Stimulated activated CD4-positive, alpha-beta T cell treated with anti-CD3 and anti-CD28 coated beads, Interleukin-12 subunit alpha, Interleukin-12 subunit beta, amount 100 ng/mL, for 24 hours (primary cell): ENCODE measurements at regions not wholly inside any gene's neighbourhood (a gene's known extent, or its start where the extent isn't known, plus 50 kb on each side); places are given as distances from the start of the nearest gene placed in this dataset.

Experiments
- DNase-seq, 2 experiments: peaks; one replicate each; pipeline ENCODE4 v3.0.0-alpha.2; 2020; ENCODE audit warnings: low read depth in 2 of 2

DNA sequence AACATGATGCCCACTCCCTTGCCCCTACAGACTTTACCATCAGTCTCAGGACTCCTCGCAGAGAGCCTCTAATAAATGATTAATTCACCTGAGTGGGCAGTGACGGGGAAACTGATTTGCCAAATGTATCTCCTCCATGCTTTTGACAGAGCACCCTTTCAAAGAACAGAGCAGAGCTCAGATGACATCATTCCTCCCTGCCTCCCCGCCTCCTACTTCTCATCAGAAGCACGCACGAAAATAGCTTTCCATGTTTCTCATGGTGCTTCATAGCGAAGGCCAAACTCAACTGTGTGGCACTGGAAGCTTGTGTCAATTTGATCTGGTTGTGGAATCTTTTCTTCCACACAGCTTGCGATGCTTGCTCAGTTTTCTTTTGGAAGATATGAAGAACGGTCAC is 442.5 kb downstream of the RPS24 start:
- no peak for DNase-seq

DNA sequence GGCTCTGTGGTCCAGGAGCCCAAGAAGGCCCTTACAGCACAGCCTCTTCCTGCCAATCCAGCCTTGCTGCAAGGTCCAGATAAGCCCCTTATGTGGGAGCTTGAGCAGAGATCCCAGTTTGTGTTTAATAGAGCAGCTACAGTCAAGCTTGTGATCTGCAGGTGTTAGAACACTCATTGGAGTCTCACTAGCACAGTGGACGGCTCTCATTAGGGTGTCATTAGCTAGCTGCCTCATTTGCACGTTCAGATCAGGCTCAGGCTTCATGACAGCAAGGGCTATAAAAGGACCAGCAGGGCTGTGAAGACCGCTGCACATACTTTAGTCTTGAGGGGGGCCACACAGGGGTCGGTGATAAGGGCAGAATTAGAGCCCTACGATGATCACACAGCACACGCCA is 443.2 kb downstream of the RPS24 start:
- DNase-seq, result no peak

DNA sequence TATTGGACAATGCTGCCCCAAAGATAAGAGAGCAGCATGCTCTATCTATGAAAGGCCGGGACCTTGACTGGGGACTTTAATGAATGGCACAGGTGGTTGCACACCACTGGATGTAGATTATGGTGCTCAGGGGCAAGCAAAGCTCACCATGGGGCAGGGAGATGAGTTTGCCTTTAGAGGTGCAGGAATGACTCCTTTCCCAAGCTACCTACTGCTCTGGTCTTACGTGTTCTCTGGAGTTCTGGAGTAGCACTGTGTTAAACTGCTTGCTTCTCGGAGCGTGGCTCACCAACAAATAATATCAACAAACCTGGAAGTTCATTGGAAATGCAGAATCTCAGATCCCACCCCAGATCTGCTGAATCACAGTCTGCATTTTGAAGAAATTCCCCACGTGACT is 445.3 kb downstream of the RPS24 start:
- DNase-seq, result no peak

DNA sequence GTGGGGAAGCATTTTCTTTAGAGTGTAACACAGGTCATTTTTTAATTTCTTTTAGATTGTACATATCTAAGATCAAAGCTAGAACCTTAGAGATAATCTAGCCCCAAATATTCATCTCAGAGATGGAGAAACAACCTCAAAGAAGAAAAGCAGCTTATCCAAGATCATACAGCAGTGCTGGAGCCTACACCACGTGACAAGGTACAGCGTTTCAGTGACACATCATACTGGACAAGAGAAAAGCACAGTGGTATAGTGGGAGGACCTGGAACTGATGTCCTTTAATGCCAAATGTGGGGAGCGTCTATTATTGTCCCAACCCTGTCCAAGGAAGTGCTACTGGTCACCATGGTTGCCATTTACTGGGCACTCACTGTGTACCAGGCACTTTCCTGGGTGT is 445.8 kb downstream of the RPS24 start:
- no peak for DNase-seq

DNA sequence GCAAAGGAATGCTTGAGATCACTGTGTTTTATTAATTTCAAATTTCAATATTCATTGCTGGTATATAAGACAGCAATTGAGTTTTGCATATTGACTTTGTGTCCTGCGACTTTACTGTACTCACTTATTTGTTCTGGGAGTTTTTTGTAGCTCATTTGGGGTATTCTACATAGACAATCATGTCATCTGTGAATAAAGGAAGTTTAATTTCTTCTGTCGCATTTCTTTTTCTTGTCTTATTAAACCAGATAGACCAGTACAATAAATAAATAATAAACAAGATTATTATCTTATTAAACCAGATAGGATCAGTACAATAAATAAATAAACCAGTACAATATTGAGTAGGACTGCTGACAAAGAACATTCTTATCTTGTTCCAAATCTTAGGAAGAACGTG is 448.2 kb downstream of the RPS24 start:
- no peak for DNase-seq

DNA sequence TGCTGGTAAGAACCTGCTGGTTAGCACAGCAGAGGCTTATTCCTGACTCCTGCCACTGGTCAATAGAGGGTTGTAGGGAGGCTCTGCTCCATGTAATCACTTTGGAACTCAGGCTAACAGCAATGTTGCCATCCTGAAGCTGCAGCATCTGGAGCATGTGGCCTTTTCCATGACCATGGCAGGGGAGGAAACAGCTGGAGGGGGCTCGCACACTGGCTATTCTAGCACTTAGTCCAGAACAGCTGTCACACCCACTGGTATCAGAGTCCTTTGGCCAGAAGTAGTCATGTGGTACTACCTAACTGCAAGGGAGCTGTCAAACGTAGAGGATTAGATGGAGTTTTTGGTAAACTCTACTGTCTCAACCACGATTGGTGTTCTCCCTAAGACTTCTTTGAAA is 450.0 kb downstream of the RPS24 start:
- DNase-seq, result no peak

DNA sequence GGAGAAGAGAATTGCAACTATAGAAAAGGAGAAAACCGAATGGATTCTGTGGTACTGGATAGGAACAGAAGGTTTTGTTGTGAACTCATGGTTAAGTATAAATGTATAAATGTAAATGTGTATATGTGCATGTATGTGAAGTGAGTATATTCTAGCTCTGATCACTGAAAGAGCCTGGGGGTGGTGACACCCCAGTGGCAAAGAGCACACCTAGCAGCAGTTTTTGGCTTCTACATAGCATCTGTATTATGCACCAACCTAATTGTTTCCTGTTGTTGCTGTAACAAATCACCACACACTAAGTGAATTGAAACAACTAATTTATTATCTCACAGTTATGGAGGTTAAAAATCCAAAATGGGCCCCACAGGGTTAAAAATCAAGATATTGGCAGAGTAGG is 455.4 kb downstream of the RPS24 start:
- no peak for DNase-seq

DNA sequence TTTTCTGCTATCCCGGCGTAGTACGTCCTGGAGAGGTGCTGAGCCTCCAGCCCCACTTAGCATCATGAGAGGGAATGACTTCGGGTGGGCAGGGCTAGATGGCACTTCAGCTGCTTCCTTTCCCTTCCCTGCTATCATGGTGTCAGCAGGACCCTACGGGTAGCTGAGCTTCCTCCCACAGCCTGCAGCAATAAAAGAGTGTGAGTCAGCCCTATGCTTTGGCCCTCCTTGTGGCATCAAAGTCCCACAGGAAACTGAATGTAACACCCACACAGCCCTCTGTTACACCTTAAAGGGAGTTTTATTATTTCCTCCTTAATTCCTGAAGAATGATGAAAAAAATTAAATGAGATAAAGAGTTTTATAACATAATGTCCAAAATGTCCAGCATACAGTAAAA is 458.1 kb downstream of the RPS24 start:
- no peak for DNase-seq

DNA sequence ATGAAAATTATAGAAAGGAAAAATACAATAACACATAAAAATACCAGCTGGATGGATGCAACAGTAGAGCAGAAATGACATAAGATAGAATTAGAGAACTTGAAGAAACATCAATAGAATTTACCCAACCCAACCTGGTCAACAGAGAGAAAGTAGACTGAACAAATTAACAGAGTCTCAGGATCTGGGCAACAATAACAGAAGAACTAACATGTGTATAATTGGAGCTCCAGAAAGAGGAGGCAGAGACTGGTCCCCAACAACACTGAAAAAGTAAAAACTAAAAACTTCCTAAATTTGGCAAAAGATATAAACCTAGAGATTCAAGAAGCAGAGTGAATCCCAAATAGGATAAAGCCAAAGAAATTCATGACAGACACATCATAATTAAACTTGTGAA is 458.8 kb downstream of the RPS24 start:
- DNase-seq, result no peak

DNA sequence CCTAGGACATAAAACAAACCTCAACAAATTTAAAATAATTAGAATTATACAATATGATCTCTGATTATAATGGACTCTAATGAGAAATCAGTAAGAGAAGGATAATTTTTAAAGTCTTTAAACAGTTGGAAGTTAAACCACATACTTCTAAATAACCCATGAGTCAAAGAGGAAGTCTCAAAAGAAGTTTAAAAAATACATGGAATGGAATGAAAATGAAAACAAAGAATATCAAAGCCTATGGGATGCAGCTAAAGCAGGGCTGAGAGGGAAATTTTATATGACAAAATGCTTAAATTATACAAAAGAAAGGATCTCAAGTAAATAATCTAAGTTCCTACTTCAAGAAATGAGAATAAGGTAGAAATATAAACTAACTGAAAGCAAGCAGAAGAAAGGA is 460.5 kb downstream of the RPS24 start:
- DNase-seq, result no peak

DNA sequence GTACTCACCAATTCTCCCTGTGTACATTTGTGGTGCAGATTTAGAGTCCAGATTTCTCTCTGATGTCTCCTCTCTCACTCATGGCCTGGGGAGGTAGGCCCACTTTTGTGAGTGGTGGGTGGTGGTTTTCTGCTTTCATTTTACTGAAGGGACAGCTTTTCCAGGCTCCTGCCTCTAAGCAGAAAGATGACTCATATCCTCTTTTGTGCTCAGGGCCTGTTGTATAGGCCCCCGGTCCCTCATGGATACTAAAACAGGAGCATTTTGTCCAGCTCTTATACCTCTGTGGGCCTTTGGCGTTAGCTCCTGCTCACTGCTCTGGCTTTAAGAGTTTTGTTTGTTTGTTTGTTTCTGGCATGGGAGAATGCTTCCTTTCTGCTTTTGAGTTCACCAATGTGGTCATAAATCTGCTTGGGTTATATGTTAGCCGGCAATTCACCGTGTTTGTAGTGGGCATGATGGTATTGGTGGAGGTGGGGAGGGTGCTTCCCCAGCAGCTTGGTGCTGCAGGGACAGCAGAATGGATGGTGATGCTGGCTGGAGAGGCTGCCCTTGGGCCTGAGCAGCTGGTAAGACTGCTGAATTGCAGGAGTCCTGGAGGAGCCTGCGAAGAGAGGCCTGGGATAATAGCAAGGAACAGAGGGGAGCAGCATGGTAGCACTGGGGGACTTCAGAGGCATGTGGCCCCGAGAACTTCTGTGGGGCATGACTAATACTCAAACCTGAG is 468.7 kb downstream of the RPS24 start:
- no peak for DNase-seq

DNA sequence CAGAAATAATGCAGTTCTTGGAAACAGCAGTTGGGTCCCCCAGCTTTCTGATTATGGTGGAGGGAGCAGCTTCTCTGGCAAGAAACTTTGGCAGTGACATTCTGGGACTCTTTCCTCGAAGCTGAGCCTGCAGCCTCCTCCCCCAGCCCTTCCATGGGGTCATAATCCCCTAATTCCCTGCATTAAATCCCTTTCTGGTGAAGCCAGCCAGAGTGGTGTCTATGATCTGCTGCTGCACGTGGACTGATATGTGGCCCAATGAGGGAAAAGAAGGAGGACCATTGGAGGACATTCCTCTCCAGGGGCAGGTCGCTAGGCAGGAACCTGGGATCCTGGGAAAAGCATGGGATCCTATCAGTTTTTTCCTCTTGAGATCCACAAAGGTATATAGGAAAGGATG is 470.5 kb downstream of the RPS24 start:
- DNase-seq, result no peak

DNA sequence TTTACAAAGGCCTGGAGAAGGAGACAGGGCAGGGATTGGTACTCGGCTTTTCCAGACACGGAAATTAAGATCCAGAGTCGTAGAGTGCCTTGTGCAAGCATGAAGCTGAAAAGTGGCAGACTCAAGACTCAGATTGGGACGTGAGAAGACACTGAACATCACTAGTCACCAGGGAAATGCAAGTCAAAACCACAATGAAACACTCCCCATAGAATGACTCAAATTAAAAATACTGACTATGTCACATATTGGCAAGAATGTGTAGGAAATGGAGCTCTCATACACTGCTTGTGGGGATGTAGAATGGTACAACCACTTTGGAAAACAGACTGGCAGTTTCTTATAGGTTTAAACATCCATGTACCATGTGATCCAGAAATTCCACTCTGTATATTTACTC is 472.0 kb downstream of the RPS24 start:
- no peak for DNase-seq

DNA sequence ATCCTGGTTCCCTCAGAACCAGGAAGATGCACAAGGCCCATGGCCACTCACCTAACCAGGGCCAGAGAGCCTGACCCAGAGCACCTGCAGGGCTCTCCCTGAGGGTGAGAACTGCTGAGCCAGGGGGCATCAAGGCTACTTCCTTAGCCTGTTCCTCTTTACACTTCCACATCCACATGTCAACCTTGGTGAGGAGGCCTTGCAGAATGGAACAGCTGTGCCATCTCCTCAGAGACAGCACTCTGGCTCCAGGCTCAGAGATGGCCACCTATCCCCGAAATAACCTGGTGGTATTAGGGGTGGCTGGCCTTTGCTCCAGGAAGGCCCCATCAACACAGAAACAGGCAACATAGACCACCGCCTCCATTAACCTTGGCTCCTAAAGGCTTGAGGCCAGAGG is 473.0 kb downstream of the RPS24 start:
- no peak for DNase-seq

DNA sequence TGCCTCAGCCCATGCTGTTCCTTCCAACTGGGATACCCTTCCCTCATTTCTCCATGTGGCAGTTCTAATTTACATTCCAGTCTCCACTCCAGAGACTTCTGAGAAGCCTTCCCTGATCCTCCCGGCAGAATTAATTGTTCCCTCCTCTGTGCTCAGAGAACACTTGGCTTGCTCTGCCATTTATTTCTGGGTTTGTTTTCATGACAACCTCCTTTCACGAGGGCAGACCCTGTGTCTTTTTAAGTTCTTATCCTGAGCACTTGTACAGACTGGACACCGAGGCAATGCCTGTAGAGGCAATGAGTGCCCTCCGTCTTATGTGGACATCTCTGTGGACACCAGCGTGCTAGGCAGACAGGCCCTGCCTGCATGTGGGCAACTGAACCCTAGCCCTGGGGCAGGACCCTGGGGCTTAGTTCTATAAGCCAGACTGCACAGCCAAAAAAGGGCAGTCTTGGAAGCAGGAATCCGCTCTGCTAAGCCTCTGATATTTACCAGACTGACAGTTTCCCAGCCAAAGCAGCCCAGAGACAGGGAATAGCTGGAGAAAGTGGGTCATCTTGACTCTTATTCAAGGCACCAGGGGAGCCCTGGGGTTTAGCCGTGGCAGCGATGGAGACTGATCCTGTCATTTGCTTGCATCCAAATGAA is 474.0 kb downstream of the RPS24 start:
- DNase-seq, result no peak

DNA sequence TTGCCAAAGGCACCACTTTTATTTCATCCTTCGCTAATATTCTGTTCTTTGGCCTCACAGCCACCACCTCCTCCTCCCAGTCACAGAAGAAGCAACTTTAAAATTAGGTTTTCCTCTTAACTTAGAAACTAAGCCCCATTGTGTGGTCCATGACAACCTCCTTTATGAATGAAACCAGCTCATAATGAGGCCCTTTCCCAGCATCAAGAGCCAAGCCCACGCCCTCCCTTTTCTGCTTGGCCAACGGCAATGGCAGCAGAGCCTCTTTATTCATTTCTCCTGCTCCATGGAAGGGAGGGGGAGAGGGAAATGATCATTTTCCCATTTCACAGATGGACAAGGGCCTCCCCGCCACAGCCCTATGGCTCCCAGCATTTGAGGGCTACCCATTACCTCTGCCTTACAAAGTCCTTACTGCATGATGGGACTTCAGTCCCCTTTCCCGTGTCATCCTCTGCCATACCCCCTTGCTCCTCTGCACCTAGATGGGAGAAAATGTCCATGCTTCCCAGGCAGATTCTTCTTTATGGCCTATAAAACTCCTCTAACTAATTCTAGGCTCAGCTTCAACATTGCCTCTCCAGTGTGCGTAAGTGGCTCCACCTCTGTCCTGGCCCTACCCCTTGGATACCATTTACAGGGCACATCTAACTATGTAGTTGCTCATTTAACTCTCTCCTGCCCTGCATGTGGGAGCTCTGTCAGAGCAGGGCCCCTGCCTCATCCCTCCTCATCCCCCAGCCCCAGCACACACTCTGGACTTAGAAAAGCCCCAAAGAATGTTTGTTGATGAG is 475.5 kb downstream of the RPS24 start:
- DNase-seq, result no peak

DNA sequence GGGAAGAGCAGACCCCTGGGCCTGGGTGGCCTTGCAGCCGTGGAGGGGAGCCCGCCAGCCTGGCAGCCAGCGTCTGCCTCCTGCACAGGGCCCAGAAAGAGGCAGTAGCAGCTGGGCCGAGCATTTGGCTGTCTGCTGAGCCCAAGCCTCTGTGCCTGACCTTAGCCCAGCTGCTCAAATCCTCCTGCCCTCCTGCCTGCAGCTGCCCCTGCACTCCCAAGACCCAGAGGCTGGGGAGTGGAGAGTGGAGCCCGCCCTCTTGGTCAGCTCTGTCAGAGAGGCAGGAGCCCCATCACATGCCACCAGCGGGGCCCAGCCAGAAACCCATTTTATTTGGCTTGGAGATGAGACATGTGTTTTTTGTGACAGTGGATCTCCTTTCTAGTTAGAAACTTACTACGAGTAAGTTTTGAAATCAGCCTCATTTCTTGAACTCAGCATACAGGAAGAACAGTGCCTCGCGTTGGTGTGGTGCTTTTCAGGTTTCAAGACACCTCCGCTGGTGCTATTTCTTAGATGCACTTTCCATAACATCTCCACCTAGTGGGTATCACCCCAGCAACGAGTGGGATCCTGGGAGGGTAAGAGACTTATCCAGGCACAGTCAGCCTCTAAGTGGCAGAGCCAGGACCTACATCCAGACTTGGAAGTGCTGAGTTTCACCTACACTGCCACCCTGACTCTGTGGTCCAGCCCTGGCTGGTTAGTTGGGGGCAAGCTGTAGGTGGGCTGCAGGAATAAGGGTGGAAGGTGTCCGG is 477.1 kb downstream of the RPS24 start:
- DNase-seq, result no peak

DNA sequence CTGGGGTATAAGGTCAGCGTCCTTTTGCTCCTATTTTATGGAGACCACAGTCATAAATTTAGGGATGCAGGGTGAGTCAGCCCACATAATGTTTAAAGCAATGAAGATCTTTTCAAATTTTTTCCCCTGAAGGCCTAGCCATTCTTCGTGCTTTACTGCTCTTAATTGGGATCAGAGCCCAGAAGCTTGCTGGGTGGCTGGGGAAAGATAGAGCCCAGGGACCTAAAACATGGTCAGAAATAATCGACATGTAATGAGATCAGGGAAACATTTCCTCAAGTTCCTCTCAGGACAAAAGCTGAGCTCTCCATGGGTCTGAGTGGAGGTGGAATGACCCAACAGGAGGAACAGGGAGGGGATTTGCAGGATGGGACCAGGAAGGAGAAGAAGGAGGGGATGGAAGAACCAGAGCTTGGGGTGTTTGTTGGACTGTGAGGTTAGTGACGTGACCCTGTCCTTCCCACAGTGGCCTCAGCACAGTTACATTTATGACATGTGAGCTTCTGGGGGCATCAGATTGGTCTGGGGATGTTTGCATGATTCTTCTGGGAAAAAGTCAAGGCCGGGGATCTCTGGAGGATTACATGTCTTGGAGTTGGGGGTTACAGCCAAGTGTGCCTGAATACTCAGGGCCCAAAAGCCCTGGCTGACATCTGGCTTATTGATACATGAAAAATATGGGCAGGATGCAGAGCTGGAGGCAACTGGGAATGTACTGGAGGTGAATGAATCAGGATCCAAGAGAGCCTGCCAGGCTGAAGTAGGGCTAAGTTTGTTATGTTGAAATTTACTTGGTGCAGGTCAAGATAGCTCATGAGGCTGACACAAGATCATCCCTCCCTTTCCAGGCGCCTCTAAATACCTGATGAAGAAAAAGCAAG is 477.9 kb downstream of the RPS24 start:
- no peak for DNase-seq

DNA sequence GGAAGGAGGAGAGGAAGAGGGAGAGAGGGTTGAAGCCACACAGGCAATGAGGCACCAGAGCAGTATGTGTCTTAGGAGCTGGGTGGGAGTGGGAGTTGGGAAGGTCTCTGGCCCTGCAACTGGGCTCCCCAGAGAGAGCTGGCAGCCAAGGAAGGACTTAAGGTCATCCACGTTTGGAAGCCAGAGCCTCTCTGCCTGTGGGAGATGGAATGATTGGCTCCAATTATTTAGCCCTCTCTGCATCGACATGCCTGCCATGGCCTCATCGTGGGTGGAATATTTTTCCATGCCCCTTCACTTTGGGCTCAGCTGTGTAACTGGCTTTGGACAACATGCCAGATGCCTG is 478.5 kb downstream of the RPS24 start:
- no peak for DNase-seq

DNA sequence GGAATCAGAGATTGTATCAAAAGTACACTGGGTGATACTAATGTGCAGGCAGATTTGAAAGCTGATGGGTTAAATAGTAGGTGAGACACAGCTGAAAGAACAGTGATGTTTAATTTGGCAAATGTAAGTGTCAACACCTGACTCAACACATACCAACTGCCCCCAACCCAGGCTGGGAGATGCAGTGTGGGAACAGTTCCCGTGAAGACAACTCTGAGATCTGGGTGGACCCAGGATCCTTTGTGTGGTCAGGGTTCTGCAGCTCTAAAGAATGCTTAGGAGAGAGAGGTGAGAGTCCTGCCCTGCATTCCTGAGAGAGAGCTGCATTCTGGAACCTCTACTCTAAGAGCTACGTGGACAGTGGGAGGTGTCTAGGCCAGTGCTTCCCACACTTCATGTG is 479.7 kb downstream of the RPS24 start:
- no peak for DNase-seq

DNA sequence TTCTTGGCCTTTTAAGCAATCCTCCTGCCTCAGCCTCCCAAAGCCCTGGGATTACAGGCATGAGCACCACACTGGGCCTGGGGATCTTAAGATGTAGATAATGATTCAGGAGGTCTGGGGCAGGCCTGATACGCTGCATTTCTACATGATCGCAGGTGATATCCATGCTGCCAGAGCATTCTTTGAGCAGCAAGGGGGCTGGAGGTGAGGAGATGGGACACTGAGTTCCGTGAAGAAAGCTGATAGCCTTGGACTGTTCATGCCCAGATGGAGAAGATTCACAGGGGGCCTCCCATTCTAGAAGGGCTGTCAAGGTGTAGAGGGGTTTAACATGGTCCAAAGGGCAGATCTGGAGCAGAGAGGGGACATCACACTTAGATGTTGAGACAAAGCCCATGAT is 480.3 kb downstream of the RPS24 start:
- no peak for DNase-seq
